Left ventricle myocardium inferior (tissue), 1 donor: ENCODE measurements at regions not wholly inside any gene's neighbourhood (a gene's known extent, or its start where the extent isn't known, plus 50 kb on each side); places are given as distances from the start of the nearest gene placed in this dataset.

Experiments
- DNase-seq: peaks from one replicate; pipeline ENCODE4 v3.0.0-alpha.2; 2020
- H3K27ac ChIP-seq: fragments of 200-600 bp; replicated peaks from 2 replicates; pipeline ENCODE4 v1.8.0; 2021
- H3K27me3 ChIP-seq: fragments of 200-600 bp; 2 replicates; pipeline ENCODE4 v1.8.0; 2021; ENCODE audit warnings: low read depth
- H3K36me3 ChIP-seq: fragments of 200-600 bp; 2 replicates; pipeline ENCODE4 v1.8.0; 2021
- H3K4me1 ChIP-seq: fragments of 200-600 bp; 2 replicates; pipeline ENCODE4 v1.8.0; 2021
- H3K4me3 ChIP-seq: fragments of 200-600 bp; 2 replicates; pipeline ENCODE4 v1.8.0; 2021; ENCODE audit warnings: mild to moderate bottlenecking, moderate library complexity
- H3K9me3 ChIP-seq: fragments of 200-600 bp; replicated peaks from 2 replicates; pipeline ENCODE4 v1.8.0; 2021
- intact Hi-C: fragments of 100-400 bp; cut with micrococcal nuclease; formaldehyde crosslinking; loops from one replicate; pipeline ENCODE4 v1.11.0; 2022
- TF ChIP-seq, protein P1 (sequence below): fragments of 200-600 bp; IDR thresholded peaks from 2 replicates; pipeline ENCODE4 v1.8.0; 2021; ENCODE audit warnings: antibody characterized with exemption, mild to moderate bottlenecking, borderline replicate concordance
- donor health status: DM: no; HTN: yes; CAD: no; lungs with severe emphysema.

DNA sequence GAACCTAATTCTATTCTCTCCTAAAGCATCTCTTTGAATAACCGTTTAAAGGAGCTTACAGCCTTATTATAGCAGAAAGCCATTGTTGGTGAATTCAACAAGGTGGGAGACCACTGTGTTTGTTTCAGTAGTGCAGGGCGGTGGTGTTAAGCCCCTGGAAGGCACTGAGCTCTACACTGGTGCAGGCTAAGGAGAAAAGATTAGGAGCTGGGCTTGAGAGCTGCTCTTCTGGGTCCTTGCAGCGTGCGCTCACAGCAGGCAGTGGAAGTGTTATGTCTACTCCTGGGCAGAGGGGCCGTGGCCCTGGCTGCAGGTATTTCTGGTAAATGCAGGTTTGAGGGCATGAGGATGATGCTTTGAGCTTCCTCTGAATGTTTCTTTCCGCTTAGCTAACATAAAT, 361.2 kb downstream of the RNF144B start:
- Histone ChIP-seq H3K27me3 (no peaks in the 10 kb centered on the region), H3K4me3 (no peak overlapping the region), H3K36me3 (no peaks in the 10 kb centered on the region), H3K4me1 (no peaks in the 10 kb centered on the region), H3K27ac (no peak overlapping the region), H3K9me3 (peaks cover 7% of the 10 kb centered on the region)
- intact Hi-C loops, result no loop called here
- no peak for DNase-seq
- TF ChIP-seq, protein P1, sequence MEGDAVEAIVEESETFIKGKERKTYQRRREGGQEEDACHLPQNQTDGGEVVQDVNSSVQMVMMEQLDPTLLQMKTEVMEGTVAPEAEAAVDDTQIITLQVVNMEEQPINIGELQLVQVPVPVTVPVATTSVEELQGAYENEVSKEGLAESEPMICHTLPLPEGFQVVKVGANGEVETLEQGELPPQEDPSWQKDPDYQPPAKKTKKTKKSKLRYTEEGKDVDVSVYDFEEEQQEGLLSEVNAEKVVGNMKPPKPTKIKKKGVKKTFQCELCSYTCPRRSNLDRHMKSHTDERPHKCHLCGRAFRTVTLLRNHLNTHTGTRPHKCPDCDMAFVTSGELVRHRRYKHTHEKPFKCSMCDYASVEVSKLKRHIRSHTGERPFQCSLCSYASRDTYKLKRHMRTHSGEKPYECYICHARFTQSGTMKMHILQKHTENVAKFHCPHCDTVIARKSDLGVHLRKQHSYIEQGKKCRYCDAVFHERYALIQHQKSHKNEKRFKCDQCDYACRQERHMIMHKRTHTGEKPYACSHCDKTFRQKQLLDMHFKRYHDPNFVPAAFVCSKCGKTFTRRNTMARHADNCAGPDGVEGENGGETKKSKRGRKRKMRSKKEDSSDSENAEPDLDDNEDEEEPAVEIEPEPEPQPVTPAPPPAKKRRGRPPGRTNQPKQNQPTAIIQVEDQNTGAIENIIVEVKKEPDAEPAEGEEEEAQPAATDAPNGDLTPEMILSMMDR, result no peak

DNA sequence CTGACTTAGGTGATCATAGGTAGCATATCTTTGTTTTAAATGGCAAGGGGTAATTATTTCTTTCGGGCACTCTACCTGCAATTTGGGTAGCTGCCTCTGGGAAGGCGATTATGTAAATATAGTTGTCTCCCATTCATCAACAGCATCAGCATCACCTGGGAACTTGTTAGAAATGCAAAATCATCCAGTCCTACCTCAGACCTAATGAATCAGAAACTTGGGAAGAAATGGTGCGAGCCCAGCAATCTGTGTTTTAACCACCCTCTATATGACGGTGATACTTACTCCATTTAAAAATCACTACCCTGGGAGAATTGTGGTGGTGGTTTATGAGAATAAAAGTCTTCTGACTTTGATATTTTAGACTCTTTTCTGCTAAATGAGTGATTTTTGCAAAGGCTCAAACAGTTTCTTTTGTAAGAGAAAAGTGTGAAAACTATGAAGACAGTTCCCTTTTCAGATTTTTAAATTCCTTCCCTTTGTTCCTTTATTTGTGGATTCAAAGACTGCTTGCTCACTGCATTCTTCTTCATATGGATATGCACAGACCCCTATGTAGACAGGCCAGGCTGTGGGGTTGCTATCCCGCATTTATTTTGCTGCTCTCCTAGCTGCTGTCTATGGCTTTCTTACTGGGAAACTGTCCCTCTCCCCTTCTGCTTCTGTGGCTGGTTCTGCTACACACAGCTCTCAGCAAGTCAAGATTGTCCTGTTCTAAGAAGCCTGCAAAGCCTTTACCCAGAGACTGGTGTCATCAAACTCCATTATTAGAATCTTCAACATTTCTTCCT, 365.3 kb downstream of the RNF144B start:
- Histone ChIP-seq H3K27ac (no peak overlapping the region), H3K9me3 (no peaks in the 10 kb centered on the region), H3K4me3 (no peak overlapping the region), H3K36me3 (no peaks in the 10 kb centered on the region), H3K4me1 (no peaks in the 10 kb centered on the region), H3K27me3 (no peaks in the 10 kb centered on the region)
- intact Hi-C loops, result no loop called here
- TF ChIP-seq, protein P1, result no peak
- no peak for DNase-seq

DNA sequence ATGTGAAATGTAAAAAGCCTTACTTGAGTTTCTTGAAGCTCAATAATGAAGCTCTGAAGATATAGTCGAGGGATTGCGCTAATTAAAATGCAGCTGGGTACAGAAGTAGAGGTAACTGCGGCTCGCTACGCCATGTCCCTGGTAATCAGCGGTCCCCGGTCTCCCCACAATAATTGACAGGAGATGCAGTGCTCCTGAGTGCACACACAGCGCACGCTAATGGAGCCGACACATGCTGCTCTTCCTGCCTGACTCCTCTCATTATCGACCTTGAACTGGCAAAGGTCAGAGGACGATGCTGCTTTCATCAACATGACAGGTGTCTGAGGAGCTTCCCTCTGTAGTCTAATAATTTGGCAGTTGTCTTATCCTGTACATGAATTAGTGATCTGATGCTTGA, 365.9 kb downstream of the RNF144B start:
- TF ChIP-seq, protein P1, result no peak
- no peaks in the 10 kb centered on the region for H3K9me3 ChIP-seq

DNA sequence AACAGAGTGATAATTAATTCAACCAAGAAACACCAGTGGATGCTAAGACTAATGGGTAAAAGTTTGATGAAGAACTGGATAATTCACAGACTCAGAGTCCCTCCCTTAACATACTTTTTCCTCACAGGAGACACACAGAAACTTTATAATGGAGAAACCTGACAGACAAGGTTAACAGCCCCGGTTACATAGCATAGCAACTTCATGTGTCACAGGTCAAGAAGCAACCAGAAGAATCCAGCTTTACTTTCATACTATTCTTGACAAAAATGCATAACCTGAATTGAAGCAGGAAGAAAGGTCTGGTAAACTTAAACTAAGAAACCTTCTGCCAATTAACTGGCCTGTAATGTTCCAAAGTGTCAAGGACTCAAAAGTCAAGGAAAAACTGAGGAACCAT, 375.9 kb downstream of the RNF144B start:
- H3K36me3 ChIP-seq, result no peaks in the 10 kb centered on the region
- DNase-seq, result no peak
- TF ChIP-seq, protein P1, result no peak
- peaks cover 10% of the 10 kb centered on the region for H3K27me3 ChIP-seq
- H3K27ac ChIP-seq, result no peak overlapping the region
- no peaks in the 10 kb centered on the region for H3K9me3 ChIP-seq
- intact Hi-C loops, result no loop called here
- H3K4me1 ChIP-seq, result no peaks in the 10 kb centered on the region
- no peak overlapping the region for H3K4me3 ChIP-seq

More for the DNA sequence above, 365.9 kb downstream of the RNF144B start:
- Histone ChIP-seq H3K27me3 (no peaks in the 10 kb centered on the region), H3K4me3 (no peak overlapping the region), H3K36me3 (no peaks in the 10 kb centered on the region), H3K27ac (no peak overlapping the region), H3K4me1 (no peaks in the 10 kb centered on the region)
- intact Hi-C loops, result no loop called here
- no peak for DNase-seq

DNA sequence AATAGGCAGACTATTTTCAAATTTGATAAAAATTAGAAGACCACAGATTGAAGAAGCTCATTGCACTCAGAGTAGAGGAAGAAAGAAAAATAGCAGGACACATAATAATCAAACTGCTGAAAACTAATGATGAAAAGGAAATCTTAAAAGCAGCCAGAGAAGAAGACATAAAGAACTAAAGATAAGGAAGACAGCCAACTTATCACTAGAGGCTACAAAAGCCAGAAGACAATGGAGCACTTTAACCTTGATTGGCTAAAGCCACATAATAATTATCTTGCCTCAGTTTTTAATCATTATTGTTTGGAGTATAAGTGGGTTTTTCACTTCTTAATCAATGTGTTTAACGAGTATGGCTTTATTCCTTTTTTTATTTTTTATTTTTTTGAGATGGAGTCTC, 397.6 kb downstream of the RNF144B start:
- Histone ChIP-seq H3K36me3 (no peaks in the 10 kb centered on the region), H3K4me1 (no peaks in the 10 kb centered on the region), H3K4me3 (no peak overlapping the region), H3K9me3 (peaks cover 15% of the 10 kb centered on the region), H3K27ac (no peak overlapping the region), H3K27me3 (no peaks in the 10 kb centered on the region)
- DNase-seq, result no peak
- TF ChIP-seq, protein P1, result no peak
- intact Hi-C loops, result no loop called here
